ENCODE measurements at regions not wholly inside any gene's neighbourhood (a gene's known extent, or its start where the extent isn't known, plus 50 kb on each side); places are given as distances from the start of the nearest gene placed in this dataset.

DNA sequence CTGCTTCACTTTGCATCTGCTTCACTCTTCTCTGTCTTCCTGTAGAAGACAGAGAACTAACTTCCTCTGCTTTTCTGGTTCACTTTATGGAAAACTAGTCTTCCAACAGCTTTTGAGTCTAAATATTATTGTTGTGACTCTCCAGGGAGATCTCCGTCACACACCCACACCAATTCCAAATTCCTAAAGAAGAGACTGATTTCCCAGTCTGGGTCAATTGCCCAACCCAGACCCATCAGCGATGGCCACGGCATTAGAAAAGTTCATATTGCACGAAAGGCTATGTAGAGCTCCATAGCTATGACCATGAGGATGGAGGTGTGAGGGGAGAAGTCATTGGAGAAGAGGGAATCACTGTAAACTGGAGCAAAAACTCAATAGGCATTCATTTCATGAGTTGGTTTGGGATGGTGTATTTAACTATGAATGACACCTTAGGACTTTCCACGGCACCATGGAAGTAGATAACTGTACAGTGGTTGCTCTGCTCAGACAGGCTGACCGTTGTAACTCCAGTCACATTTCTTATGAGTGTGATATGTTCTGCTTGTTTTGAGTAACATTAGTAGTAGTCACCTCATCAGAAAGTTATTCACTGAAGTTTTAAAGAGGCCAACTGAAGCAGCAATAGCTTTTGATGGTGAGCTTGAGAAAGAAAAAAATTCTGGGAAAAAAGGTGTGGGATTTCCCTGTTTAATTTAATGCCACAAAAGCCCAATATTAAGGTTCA is 78.1 kb upstream of the MAMDC2 start:
- H3K4me3 ChIP-seq (ENCODE audit: insufficient read depth in 1 of 2, low read depth in 1 of 2, low read length in 2 of 2), result no peak overlapping the region
- H2AFZ ChIP-seq (ENCODE audit: low read depth, low read length), result no peak overlapping the region
- no peak overlapping the region for H2BK12ac ChIP-seq (ENCODE audit: low read length in 2 of 2)
- no peaks in the 10 kb centered on the region for H3K27me3 ChIP-seq (ENCODE audit: control insufficient read depth in 1 of 2, insufficient read depth in 1 of 2, low read length in 2 of 2)
- H3K18ac ChIP-seq (ENCODE audit: low read depth in 1 of 2, low read length in 2 of 2), result no peak overlapping the region
- no peaks in the 10 kb centered on the region for H3K36me3 ChIP-seq (ENCODE audit: control insufficient read depth in 1 of 2, insufficient read depth in 2 of 2, low read depth in 1 of 2, low read length in 2 of 2)
- H3K4me2 ChIP-seq (ENCODE audit: low read length, poor library complexity, severe bottlenecking), result no peak overlapping the region
- no peak for DNase-seq
- no peaks in the 10 kb centered on the region for H3K9me3 ChIP-seq (ENCODE audit: control insufficient read depth, low read length)
- no peak overlapping the region for H4K91ac ChIP-seq (ENCODE audit: low read length)
- H3K23ac ChIP-seq (ENCODE audit: low read length in 2 of 2), result no peak overlapping the region
- H3K4me1 ChIP-seq (ENCODE audit: control insufficient read depth, insufficient read depth, low read depth, low read length), result no peaks in the 10 kb centered on the region
- no peak overlapping the region for H2AK5ac ChIP-seq (ENCODE audit: low read length, severe bottlenecking)
- H3K9ac ChIP-seq (ENCODE audit: low read length), result no peak overlapping the region
- no peak overlapping the region for H2BK5ac ChIP-seq (ENCODE audit: low read depth, low read length, poor library complexity, severe bottlenecking)
- 88% methylated on average over 6 of the region's 6 CpGs for WGBS
- no peaks in the 10 kb centered on the region for H3K79me1 ChIP-seq (replicated peaks; ENCODE audit: low read length, poor library complexity, severe bottlenecking)
- no peak overlapping the region for H3K14ac ChIP-seq (ENCODE audit: low read length in 2 of 2)
- H2BK120ac ChIP-seq (ENCODE audit: low read depth, low read length), result no peak overlapping the region
- H3K27ac ChIP-seq (ENCODE audit: low read length, poor library complexity, severe bottlenecking), result no peak overlapping the region
- no peak overlapping the region for H4K8ac ChIP-seq (ENCODE audit: low read length)
- H2BK15ac ChIP-seq (ENCODE audit: low read depth, poor library complexity, severe bottlenecking), result no peak overlapping the region
- no peak overlapping the region for H3K4ac ChIP-seq (ENCODE audit: low read depth in 1 of 2, low read length in 2 of 2)

DNA sequence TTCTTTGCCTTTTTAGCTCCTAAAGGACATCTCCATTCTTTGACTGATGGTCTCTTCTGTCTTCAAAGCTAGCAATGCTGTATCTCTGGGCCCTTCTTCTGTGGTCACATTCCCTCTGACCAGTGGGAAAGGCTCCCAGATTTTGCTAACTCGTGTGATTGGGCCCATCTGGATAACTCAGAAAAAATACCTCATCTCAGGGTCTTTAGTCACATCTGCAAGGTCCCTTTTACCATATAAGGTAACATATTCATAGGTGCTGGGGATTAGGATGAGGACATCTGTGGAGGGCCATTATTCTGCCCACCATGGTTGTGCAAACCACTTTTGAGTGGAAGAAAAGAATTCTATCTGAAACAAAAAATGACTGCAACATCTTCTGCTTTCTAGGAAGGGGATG is 76.3 kb upstream of the MAMDC2 start:
- Histone ChIP-seq H3K4me3 (ENCODE audit: insufficient read depth in 1 of 2, low read depth in 1 of 2, low read length in 2 of 2) (no peak overlapping the region), H3K27me3 (ENCODE audit: control insufficient read depth in 1 of 2, insufficient read depth in 1 of 2, low read length in 2 of 2) (no peaks in the 10 kb centered on the region), H2BK120ac (ENCODE audit: low read depth, low read length) (no peak overlapping the region), H3K18ac (ENCODE audit: low read depth in 1 of 2, low read length in 2 of 2) (no peak overlapping the region), H3K14ac (ENCODE audit: low read length in 2 of 2) (no peak overlapping the region), H3K4me1 (ENCODE audit: control insufficient read depth, insufficient read depth, low read depth, low read length) (peaks cover 4% of the 10 kb centered on the region), H3K9ac (ENCODE audit: low read length) (no peak overlapping the region), H2AK5ac (ENCODE audit: low read length, severe bottlenecking) (no peak overlapping the region), H3K4me2 (ENCODE audit: low read length, poor library complexity, severe bottlenecking) (no peak overlapping the region), H3K36me3 (ENCODE audit: control insufficient read depth in 1 of 2, insufficient read depth in 2 of 2, low read depth in 1 of 2, low read length in 2 of 2) (no peaks in the 10 kb centered on the region), H3K23ac (ENCODE audit: low read length in 2 of 2) (no peak overlapping the region), H2BK12ac (ENCODE audit: low read length in 2 of 2) (no peak overlapping the region), H3K79me1 (replicated peaks; ENCODE audit: low read length, poor library complexity, severe bottlenecking) (no peaks in the 10 kb centered on the region), H4K91ac (ENCODE audit: low read length) (no peak overlapping the region), H2BK5ac (ENCODE audit: low read depth, low read length, poor library complexity, severe bottlenecking) (no peak overlapping the region), H3K9me3 (ENCODE audit: control insufficient read depth, low read length) (no peaks in the 10 kb centered on the region), H3K27ac (ENCODE audit: low read length, poor library complexity, severe bottlenecking) (no peak overlapping the region), H2BK15ac (ENCODE audit: low read depth, poor library complexity, severe bottlenecking) (no peak overlapping the region), H4K8ac (ENCODE audit: low read length) (no peak overlapping the region), H2AFZ (ENCODE audit: low read depth, low read length) (no peak overlapping the region), H3K4ac (ENCODE audit: low read depth in 1 of 2, low read length in 2 of 2) (no peak overlapping the region)
- 57% methylated on average over 1 of the region's 1 CpG for WGBS
- DNase-seq, result no peak

GRCh38 chr9:69970001-69970533 is 73.6 kb upstream of the MAMDC2 start:
- 92% methylated on average over 1 of the region's 1 CpG for WGBS
- no peak overlapping the region for H3K14ac ChIP-seq (ENCODE audit: low read length in 2 of 2)
- H3K27me3 ChIP-seq (ENCODE audit: control insufficient read depth in 1 of 2, insufficient read depth in 1 of 2, low read length in 2 of 2), result no peaks in the 10 kb centered on the region
- H3K9ac ChIP-seq (ENCODE audit: low read length), result no peak overlapping the region
- no peak overlapping the region for H2AK5ac ChIP-seq (ENCODE audit: low read length, severe bottlenecking)
- H3K4me3 ChIP-seq (ENCODE audit: insufficient read depth in 1 of 2, low read depth in 1 of 2, low read length in 2 of 2), result no peak overlapping the region
- DNase-seq, result no peak
- H4K91ac ChIP-seq (ENCODE audit: low read length), result no peak overlapping the region
- no peak overlapping the region for H3K18ac ChIP-seq (ENCODE audit: low read depth in 1 of 2, low read length in 2 of 2)
- H3K36me3 ChIP-seq (ENCODE audit: control insufficient read depth in 1 of 2, insufficient read depth in 2 of 2, low read depth in 1 of 2, low read length in 2 of 2), result no peaks in the 10 kb centered on the region
- no peak overlapping the region for H2BK12ac ChIP-seq (ENCODE audit: low read length in 2 of 2)
- no peak overlapping the region for H3K23ac ChIP-seq (ENCODE audit: low read length in 2 of 2)
- no peaks in the 10 kb centered on the region for H3K79me1 ChIP-seq (replicated peaks; ENCODE audit: low read length, poor library complexity, severe bottlenecking)
- H3K9me3 ChIP-seq (ENCODE audit: control insufficient read depth, low read length), result no peaks in the 10 kb centered on the region
- no peak overlapping the region for H2BK120ac ChIP-seq (ENCODE audit: low read depth, low read length)
- H3K4me2 ChIP-seq (ENCODE audit: low read length, poor library complexity, severe bottlenecking), result no peak overlapping the region
- H2AFZ ChIP-seq (ENCODE audit: low read depth, low read length), result no peak overlapping the region
- no peak overlapping the region for H2BK15ac ChIP-seq (ENCODE audit: low read depth, poor library complexity, severe bottlenecking)
- H3K4me1 ChIP-seq (ENCODE audit: control insufficient read depth, insufficient read depth, low read depth, low read length), result peaks cover 4% of the 10 kb centered on the region
- H3K4ac ChIP-seq (ENCODE audit: low read depth in 1 of 2, low read length in 2 of 2), result no peak overlapping the region
- H2BK5ac ChIP-seq (ENCODE audit: low read depth, low read length, poor library complexity, severe bottlenecking), result no peak overlapping the region
- H4K8ac ChIP-seq (ENCODE audit: low read length), result no peak overlapping the region
- H3K27ac ChIP-seq (ENCODE audit: low read length, poor library complexity, severe bottlenecking), result no peak overlapping the region

- H2BK15ac ChIP-seq (ENCODE audit: low read depth, poor library complexity, severe bottlenecking), result no peak overlapping the region
- 44% methylated on average over 13 of the region's 16 CpGs for WGBS
These were observed 71.8 kb upstream of the MAMDC2 start for GRCh38 chr9:69971643-69972449.

More at GRCh38 chr9:69971643-69972449, 71.8 kb upstream of the MAMDC2 start:
- no peak overlapping the region for H3K4ac ChIP-seq (ENCODE audit: low read depth in 1 of 2, low read length in 2 of 2)
- H3K18ac ChIP-seq (ENCODE audit: low read depth in 1 of 2, low read length in 2 of 2), result peak overlapping the region in 1 of 2 experiments; percentile 56
- H2AK5ac ChIP-seq (ENCODE audit: low read length, severe bottlenecking), result no peak overlapping the region
- no peak overlapping the region for H3K27ac ChIP-seq (ENCODE audit: low read length, poor library complexity, severe bottlenecking)
- H3K9ac ChIP-seq (ENCODE audit: low read length), result peak overlapping the region; percentile 66
- no peaks in the 10 kb centered on the region for H3K36me3 ChIP-seq (ENCODE audit: control insufficient read depth in 1 of 2, insufficient read depth in 2 of 2, low read depth in 1 of 2, low read length in 2 of 2)
- H2AFZ ChIP-seq (ENCODE audit: low read depth, low read length), result no peak overlapping the region
- H3K9me3 ChIP-seq (ENCODE audit: control insufficient read depth, low read length), result no peaks in the 10 kb centered on the region
- no peaks in the 10 kb centered on the region for H3K27me3 ChIP-seq (ENCODE audit: control insufficient read depth in 1 of 2, insufficient read depth in 1 of 2, low read length in 2 of 2)
- H3K23ac ChIP-seq (ENCODE audit: low read length in 2 of 2), result no peak overlapping the region
- H3K4me3 ChIP-seq (ENCODE audit: insufficient read depth in 1 of 2, low read depth in 1 of 2, low read length in 2 of 2), result no peak overlapping the region
- H2BK12ac ChIP-seq (ENCODE audit: low read length in 2 of 2), result peak overlapping the region in 1 of 2 experiments; percentile 83
- H3K4me1 ChIP-seq (ENCODE audit: control insufficient read depth, insufficient read depth, low read depth, low read length), result peaks cover 7% of the 10 kb centered on the region
- no peak overlapping the region for H2BK5ac ChIP-seq (ENCODE audit: low read depth, low read length, poor library complexity, severe bottlenecking)
- DNase-seq, result peak; percentile 70
- no peak overlapping the region for H4K8ac ChIP-seq (ENCODE audit: low read length)
- no peak overlapping the region for H2BK120ac ChIP-seq (ENCODE audit: low read depth, low read length)
- no peaks in the 10 kb centered on the region for H3K79me1 ChIP-seq (replicated peaks; ENCODE audit: low read length, poor library complexity, severe bottlenecking)
- H3K14ac ChIP-seq (ENCODE audit: low read length in 2 of 2), result no peak overlapping the region
- H3K4me2 ChIP-seq (ENCODE audit: low read length, poor library complexity, severe bottlenecking), result peak overlapping the region; percentile 55
- no peak overlapping the region for H4K91ac ChIP-seq (ENCODE audit: low read length)
